Neural cell (in vitro differentiated cells): ENCODE measurements at regions not wholly inside any gene's neighbourhood (a gene's known extent, or its start where the extent isn't known, plus 50 kb on each side); places are given as distances from the start of the nearest gene placed in this dataset.

Experiments
- H2AFZ ChIP-seq: fragments of 200-600, 300-800 bp; sonication (generic), shearing (Covaris generic); 2 replicates; pipeline ENCODE4 v1.6.0; 2014; ENCODE audit warnings: low read depth, mild to moderate bottlenecking, antibody characterized with exemption, low read length, moderate library complexity
- H3F3A ChIP-seq: fragments of 200-600 bp; shearing (Covaris generic); 2 replicates; pipeline ENCODE4 v1.6.1; 2016; ENCODE audit warnings: mild to moderate bottlenecking, moderate library complexity, mixed read lengths, antibody characterized with exemption, low read length; ENCODE audit not compliant: insufficient read depth, poor library complexity, severe bottlenecking
- H3K27ac ChIP-seq: fragments of 200-600, 300-800 bp; sonication (generic), shearing (Covaris generic); 2 replicates; pipeline ENCODE4 v1.5.1; 2014; ENCODE audit warnings: mild to moderate bottlenecking, low read length, moderate library complexity
- H3K27me3 ChIP-seq: fragments of 300-800, 200-600 bp; sonication (generic), shearing (Covaris generic); 2 replicates; pipeline ENCODE4 v1.6.0; 2014; ENCODE audit warnings: mild to moderate bottlenecking, low read depth, low read length, moderate library complexity; ENCODE audit not compliant: insufficient read depth
- H3K36me3 ChIP-seq: fragments of 300-800, 200-600 bp; sonication (generic), shearing (Covaris generic); 2 replicates; pipeline ENCODE4 v1.5.1; 2014; ENCODE audit warnings: mild to moderate bottlenecking, antibody characterized with exemption, low read length, moderate library complexity; ENCODE audit not compliant: insufficient read depth
- H3K4me2 ChIP-seq: fragments of 300-800, 200-600 bp; sonication (generic), shearing (Covaris generic); 2 replicates; pipeline ENCODE4 v1.6.0; 2014; ENCODE audit warnings: mild to moderate bottlenecking, low read length
- H3K4me3 ChIP-seq: fragments of 300-800, 200-600 bp; sonication (generic), shearing (Covaris generic); 2 replicates; pipeline ENCODE4 v1.5.1; 2014; ENCODE audit warnings: mild to moderate bottlenecking, low read length, moderate library complexity
- H3K79me2 ChIP-seq: fragments of 200-600 bp; shearing (Covaris generic); replicated peaks from 2 replicates; pipeline ENCODE4 v1.6.0; 2014; ENCODE audit warnings: mild to moderate bottlenecking, low read length, moderate library complexity; ENCODE audit not compliant: insufficient read depth
- H3K9ac ChIP-seq: fragments of 300-800, 200-600 bp; sonication (generic), shearing (Covaris generic); 2 replicates; pipeline ENCODE4 v1.6.1; 2016; ENCODE audit warnings: mild to moderate bottlenecking, low read length, mixed read lengths
- H3K9me2 ChIP-seq: fragments of 200-600 bp; shearing (Covaris generic); 2 replicates; pipeline ENCODE4 v1.6.1; 2016; ENCODE audit warnings: mild to moderate bottlenecking, low read length, mixed read lengths; ENCODE audit not compliant: insufficient read depth
- H3K9me3 ChIP-seq: fragments of 200-600, 300-800 bp; sonication (generic), shearing (Covaris generic); 2 replicates; pipeline ENCODE4 v1.6.1; 2016; ENCODE audit warnings: mild to moderate bottlenecking, mixed run types, low read length, moderate library complexity, mixed read lengths
- H4K20me1 ChIP-seq: fragments of 200-600 bp; shearing (Covaris generic); 2 replicates; pipeline ENCODE4 v1.6.1; 2016; ENCODE audit warnings: mild to moderate bottlenecking, mixed run types; ENCODE audit not compliant: insufficient read depth
- CTCF ChIP-seq: fragments of 450-650 bp; IDR thresholded peaks from 2 replicates; pipeline ENCODE4 v1.5.1; 2014; ENCODE audit warnings: antibody characterized with exemption, mild to moderate bottlenecking, moderate library complexity; ENCODE audit not compliant: poor library complexity, severe bottlenecking
- EP300 ChIP-seq: fragments of 450-650 bp; conservative IDR thresholded peaks from 2 replicates; pipeline ENCODE4 v1.6.1; 2014; ENCODE audit warnings: antibody characterized with exemption, mild to moderate bottlenecking, moderate library complexity; ENCODE audit not compliant: poor library complexity, severe bottlenecking
- EZH2 ChIP-seq: fragments of 200-600, 300-800 bp; shearing (Covaris generic), sonication (generic); IDR thresholded peaks from 2 replicates; pipeline ENCODE4 v1.6.1; 2014; ENCODE audit warnings: antibody characterized with exemption, low read length, borderline replicate concordance, mild to moderate bottlenecking; ENCODE audit not compliant: insufficient read depth, poor library complexity, severe bottlenecking
- MXI1 ChIP-seq: fragments of 450-650 bp; conservative IDR thresholded peaks from 2 replicates; pipeline ENCODE4 v1.6.1; 2014; ENCODE audit warnings: antibody characterized with exemption, mild to moderate bottlenecking; ENCODE audit not compliant: poor library complexity, severe bottlenecking
- POLR2AphosphoS5 ChIP-seq: IDR thresholded peaks from 2 replicates; pipeline ENCODE4 v1.6.1; 2012
- RAD21 ChIP-seq: fragments of 450-650 bp; conservative IDR thresholded peaks from 2 replicates; pipeline ENCODE4 v1.6.1; 2014; ENCODE audit warnings: antibody characterized with exemption, mild to moderate bottlenecking, moderate library complexity
- REST ChIP-seq: IDR thresholded peaks from 2 replicates; pipeline ENCODE4 v1.6.1; 2012; ENCODE audit warnings: borderline replicate concordance
- SMC3 ChIP-seq: fragments of 450-650 bp; conservative IDR thresholded peaks from 2 replicates; pipeline ENCODE4 v1.6.1; 2014; ENCODE audit warnings: antibody characterized with exemption, mild to moderate bottlenecking, moderate library complexity; ENCODE audit not compliant: poor library complexity
- TAF1 ChIP-seq: IDR thresholded peaks from 2 replicates; pipeline ENCODE4 v1.6.1; 2012; ENCODE audit warnings: low read depth

GRCh38 chr21:27596196-27596595 is 629.3 kb upstream of the ADAMTS5 start:
- H3K79me2 ChIP-seq = no peaks in the 10 kb centered on the region
- no peaks in the 10 kb centered on the region for H3F3A ChIP-seq
- TF ChIP-seq EP300 (no peak), CTCF (no peak), EZH2 (no peak), RAD21 (no peak), TAF1 (no peak), POLR2AphosphoS5 (no peak), SMC3 (no peak), REST (no peak), MXI1 (no peak)
- H3K9ac ChIP-seq = no peak overlapping the region
- H3K4me2 ChIP-seq = no peak overlapping the region
- H3K27me3 ChIP-seq = no peaks in the 10 kb centered on the region
- no peaks in the 10 kb centered on the region for H3K9me3 ChIP-seq
- H3K9me2 ChIP-seq = no peaks in the 10 kb centered on the region
- no peaks in the 10 kb centered on the region for H3K36me3 ChIP-seq
- no peak overlapping the region for H3K4me3 ChIP-seq
- H4K20me1 ChIP-seq = no peaks in the 10 kb centered on the region
- H3K27ac ChIP-seq = no peak overlapping the region
- no peak overlapping the region for H2AFZ ChIP-seq

GRCh38 chr21:27595716-27596115 is 628.8 kb upstream of the ADAMTS5 start:
- no peak overlapping the region for H3K4me2 ChIP-seq
- H3K9me2 ChIP-seq = no peaks in the 10 kb centered on the region
- no peak for TF ChIP-seq REST
- no peak for TF ChIP-seq MXI1
- TF ChIP-seq RAD21 = no peak
- TF ChIP-seq CTCF = no peak
- TF ChIP-seq SMC3 = no peak
- no peak for TF ChIP-seq EZH2
- TF ChIP-seq POLR2AphosphoS5 = no peak
- TF ChIP-seq TAF1 = no peak
- no peak for TF ChIP-seq EP300
- H3K9ac ChIP-seq = no peak overlapping the region
- no peaks in the 10 kb centered on the region for H3K27me3 ChIP-seq
- no peak overlapping the region for H3K4me3 ChIP-seq
- no peaks in the 10 kb centered on the region for H3F3A ChIP-seq
- no peaks in the 10 kb centered on the region for H3K36me3 ChIP-seq
- no peaks in the 10 kb centered on the region for H4K20me1 ChIP-seq
- H3K79me2 ChIP-seq = no peaks in the 10 kb centered on the region
- no peak overlapping the region for H2AFZ ChIP-seq
- no peak overlapping the region for H3K27ac ChIP-seq
- H3K9me3 ChIP-seq = no peaks in the 10 kb centered on the region
